HL-60 (cell line): ENCODE measurements at regions not wholly inside any gene's neighbourhood (a gene's known extent, or its start where the extent isn't known, plus 50 kb on each side); places are given as distances from the start of the nearest gene placed in this dataset.

ENCODE experiments used
- CTCF ChIP-seq: IDR thresholded peaks from one replicate; pipeline ENCODE4 v1.5.1; 2011; ENCODE audit warnings: low read length, control low read depth, inconsistent platforms; ENCODE audit not compliant: insufficient read depth
- GABPA ChIP-seq: IDR thresholded peaks from 2 replicates; pipeline ENCODE4 v1.6.1; 2012; ENCODE audit warnings: low read depth

- TF ChIP-seq GABPA (no peak), CTCF (no peak)
These were observed 425.9 kb upstream of the POM121L12 start for GRCh38 chr7:52609511-52609910.
